ENCODE measurements at regions not wholly inside any gene's neighbourhood (a gene's known extent, or its start where the extent isn't known, plus 50 kb on each side); places are given as distances from the start of the nearest gene placed in this dataset.

DNA sequence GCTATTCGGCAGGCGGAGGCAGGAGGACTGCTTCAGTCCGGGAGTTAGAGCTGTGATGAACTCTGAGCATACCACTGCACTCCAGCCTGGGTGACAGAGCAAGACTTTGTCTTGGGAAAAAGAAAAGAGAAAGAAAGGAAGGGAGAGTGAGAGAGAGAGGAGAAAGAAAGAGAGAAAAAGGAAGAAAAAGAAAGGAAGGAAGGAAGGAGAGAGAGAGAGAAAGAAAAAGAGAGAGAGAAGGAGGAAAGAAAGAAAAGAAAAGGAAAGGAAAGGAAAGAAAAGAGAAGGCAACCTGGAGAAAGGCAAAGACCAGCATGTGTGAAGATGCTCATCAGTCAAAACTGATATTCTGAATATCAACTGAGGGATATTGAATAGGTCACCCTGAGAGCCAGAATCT, 143.1 kb upstream of the SASH1 start:
- Histone ChIP-seq H3K27ac (no peak overlapping the region), H3K4me3 (no peak overlapping the region), H3K4me1 (peaks cover 0 to 26% (median 5%) of the 10 kb centered on the region in 9 donors), H3K36me3 (no peaks in the 10 kb centered on the region), H3K9me3 (no peaks in the 10 kb centered on the region), H3K27me3 (peaks cover 0 to 39% (median 0%) of the 10 kb centered on the region in 7 donors)
- TF ChIP-seq, protein P1, sequence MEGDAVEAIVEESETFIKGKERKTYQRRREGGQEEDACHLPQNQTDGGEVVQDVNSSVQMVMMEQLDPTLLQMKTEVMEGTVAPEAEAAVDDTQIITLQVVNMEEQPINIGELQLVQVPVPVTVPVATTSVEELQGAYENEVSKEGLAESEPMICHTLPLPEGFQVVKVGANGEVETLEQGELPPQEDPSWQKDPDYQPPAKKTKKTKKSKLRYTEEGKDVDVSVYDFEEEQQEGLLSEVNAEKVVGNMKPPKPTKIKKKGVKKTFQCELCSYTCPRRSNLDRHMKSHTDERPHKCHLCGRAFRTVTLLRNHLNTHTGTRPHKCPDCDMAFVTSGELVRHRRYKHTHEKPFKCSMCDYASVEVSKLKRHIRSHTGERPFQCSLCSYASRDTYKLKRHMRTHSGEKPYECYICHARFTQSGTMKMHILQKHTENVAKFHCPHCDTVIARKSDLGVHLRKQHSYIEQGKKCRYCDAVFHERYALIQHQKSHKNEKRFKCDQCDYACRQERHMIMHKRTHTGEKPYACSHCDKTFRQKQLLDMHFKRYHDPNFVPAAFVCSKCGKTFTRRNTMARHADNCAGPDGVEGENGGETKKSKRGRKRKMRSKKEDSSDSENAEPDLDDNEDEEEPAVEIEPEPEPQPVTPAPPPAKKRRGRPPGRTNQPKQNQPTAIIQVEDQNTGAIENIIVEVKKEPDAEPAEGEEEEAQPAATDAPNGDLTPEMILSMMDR (IDR thresholded peaks at IDR 0.05), result no peak
- ATAC-seq (no peak), DNase-seq (no peak)
- intact Hi-C loops (cut with DNase I), result no loop called here
- 96 to 100% methylated on average over 3 of the region's 3 CpGs for WGBS, 2 donors

DNA sequence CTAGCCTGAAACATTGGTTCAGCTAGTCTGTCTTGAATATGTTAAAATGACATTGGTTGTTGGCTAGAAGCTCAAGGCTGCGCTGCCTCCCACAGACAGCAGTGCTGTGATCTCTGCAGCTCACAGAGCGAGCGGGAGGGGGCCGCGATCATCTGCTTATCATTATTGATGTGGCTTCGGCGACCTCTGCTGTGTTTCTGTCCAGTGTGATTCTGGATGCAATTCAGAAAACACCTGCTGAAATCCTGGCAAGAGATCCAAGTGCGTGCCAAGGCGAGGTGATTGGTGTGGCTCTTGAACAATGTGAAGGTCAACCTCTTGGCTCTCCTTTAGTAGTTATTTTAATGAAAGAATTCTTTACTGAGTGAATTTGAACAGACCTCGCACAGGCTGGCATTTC, 142.3 kb upstream of the SASH1 start:
- H3K9me3 ChIP-seq, result no peaks in the 10 kb centered on the region
- peak in 2 of 8 donors; percentile 44 to 56 for ATAC-seq
- peaks cover 0 to 46% (median 0%) of the 10 kb centered on the region in 7 donors for H3K27me3 ChIP-seq
- DNase-seq, result peak in 1 of 2 donors; percentile 27
- H3K4me3 ChIP-seq, result peak overlapping the region in 2 of 10 donors; percentile 8 to 24
- peaks cover 0 to 26% (median 5%) of the 10 kb centered on the region in 9 donors for H3K4me1 ChIP-seq
- no peaks in the 10 kb centered on the region for H3K36me3 ChIP-seq
- 24 to 35% methylated on average over 10 of the region's 10 CpGs for WGBS, 2 donors
- intact Hi-C loops (cut with DNase I), result no loop called here
- no peak overlapping the region for H3K27ac ChIP-seq
- TF ChIP-seq, protein P1 (IDR thresholded peaks at IDR 0.05), result peak in 1 of 9 donors; percentile 5

DNA sequence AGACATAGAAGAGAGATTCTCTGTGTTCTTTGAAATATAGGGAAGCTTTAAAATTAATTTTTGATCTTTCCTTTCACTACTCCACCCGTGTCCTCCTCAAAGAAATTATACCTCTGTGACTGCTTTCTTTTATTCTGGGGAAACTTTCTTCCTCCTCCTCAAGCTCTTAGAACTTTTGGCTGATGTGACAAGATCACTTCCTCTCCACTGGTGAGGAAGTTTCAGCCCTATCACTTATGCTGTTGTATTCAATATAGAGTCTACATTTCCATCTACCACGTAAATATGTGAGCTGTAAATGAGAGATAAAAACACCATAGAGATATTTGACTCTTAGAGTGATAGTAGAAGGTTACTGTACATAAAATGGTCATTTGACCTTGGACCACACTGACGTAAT, 141.9 kb upstream of the SASH1 start:
- 73 to 88% methylated on average over 3 of the region's 3 CpGs for WGBS, 2 donors
- no peaks in the 10 kb centered on the region for H3K9me3 ChIP-seq
- DNase-seq, result no peak
- intact Hi-C loops (cut with DNase I), result no loop called here
- TF ChIP-seq, protein P1 (IDR thresholded peaks at IDR 0.05), result no peak
- no peak for ATAC-seq
- H3K36me3 ChIP-seq, result no peaks in the 10 kb centered on the region
- no peak overlapping the region for H3K27ac ChIP-seq
- H3K4me3 ChIP-seq, result no peak overlapping the region
- peaks cover 0 to 26% (median 5%) of the 10 kb centered on the region in 9 donors for H3K4me1 ChIP-seq
- H3K27me3 ChIP-seq, result peaks cover 0 to 51% (median 0%) of the 10 kb centered on the region in 7 donors

DNA sequence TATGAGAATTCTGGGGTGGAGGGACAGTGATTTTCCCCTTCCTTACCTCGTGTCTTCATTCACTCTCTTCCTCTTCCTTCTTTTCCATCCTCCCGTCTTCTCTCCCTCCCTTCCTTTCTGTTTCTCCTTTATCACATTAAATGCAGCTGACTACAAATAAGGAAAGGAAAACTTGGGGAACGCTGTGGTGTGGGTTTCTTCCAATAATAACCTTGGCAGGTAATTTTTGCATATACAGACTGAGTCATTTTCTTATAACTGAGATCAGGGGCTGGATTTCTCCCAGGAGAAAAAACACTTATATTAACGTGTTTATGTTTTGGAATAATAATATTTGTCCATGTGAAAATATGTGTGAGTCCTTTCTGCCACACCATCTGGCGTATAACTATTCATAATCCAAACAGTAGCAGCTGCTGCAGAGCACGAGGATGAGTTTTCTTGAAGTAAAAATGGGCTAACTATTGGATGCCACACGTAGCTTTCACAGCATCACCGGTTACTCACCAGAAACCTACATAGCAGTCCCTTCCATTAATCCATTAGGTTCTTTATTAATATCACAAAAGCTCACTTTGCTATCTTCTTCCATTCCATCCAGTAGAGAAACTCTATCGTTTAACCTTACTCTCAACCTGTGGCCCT, 139.2 kb upstream of the SASH1 start:
- Histone ChIP-seq H3K36me3 (no peaks in the 10 kb centered on the region), H3K27ac (peak overlapping the region in 4 of 10 donors; percentile 3 to 26 (median 4)), H3K4me1 (peaks cover 0 to 26% (median 5%) of the 10 kb centered on the region in 9 donors), H3K27me3 (peaks cover 0 to 49% (median 0%) of the 10 kb centered on the region in 7 donors), H3K9me3 (no peaks in the 10 kb centered on the region), H3K4me3 (no peak overlapping the region)
- 63 to 70% methylated on average over 9 of the region's 9 CpGs for WGBS, 2 donors
- intact Hi-C loops (cut with DNase I), result no loop called here
- no peak for DNase-seq
- ATAC-seq, result peak in 1 of 8 donors; percentile 8
- TF ChIP-seq, protein P1 (IDR thresholded peaks at IDR 0.05), result no peak

Measured in heart right ventricle (tissue), 16 donors.